ENCODE measurements at regions not wholly inside any gene's neighbourhood (a gene's known extent, or its start where the extent isn't known, plus 50 kb on each side); places are given as distances from the start of the nearest gene placed in this dataset.

DNA sequence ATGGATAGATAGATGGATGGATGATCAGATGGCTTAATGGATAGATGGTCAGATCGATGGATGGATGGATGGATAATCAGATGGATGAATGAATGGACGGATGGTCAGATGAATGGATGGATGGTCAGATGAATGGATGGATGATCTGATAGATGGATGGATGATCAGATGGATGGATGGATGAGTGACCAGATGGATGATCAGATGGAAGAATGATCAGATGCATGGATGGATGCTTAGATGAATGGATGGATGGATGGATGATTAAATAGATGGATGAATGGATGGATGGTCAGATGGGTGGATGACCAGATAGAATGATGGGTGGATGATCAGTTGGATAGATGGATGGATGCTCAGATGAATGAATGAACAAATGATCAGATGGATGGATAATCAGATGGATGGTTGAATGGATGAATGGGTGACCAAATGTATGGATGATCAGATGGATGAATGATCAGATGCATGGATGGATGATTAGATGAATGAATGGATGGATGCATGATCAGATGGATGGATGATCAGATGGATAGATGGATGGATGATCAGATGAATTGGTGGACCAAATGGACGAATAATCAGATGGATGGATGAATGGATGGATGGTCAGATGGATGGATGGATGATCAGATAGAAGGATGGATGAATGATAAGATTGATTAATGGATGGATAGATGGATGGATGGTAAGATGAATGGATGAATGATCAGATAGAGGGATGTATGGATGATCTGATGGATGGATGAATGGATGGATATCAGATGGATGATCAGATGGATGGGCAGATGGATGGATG lies 205.1 kb downstream of the TEX29 start:
- intact Hi-C loops (cut with DNase I) = no loop called here
- Histone ChIP-seq H3K27ac (no peak overlapping the region), H3K36me3 (no peaks in the 10 kb centered on the region), H3K9me3 (no peaks in the 10 kb centered on the region), H3K27me3 (peaks cover 0 to 9% (median 5%) of the 10 kb centered on the region in 9 donors), H3K4me1 (peaks cover 0 to 5% (median 0%) of the 10 kb centered on the region in 12 donors), H3K4me3 (no peak overlapping the region)
- no peak for ATAC-seq
- 65 to 82% (median 69%) methylated on average over 3 of the region's 3 CpGs for WGBS, 4 donors
- no peak for TF ChIP-seq POLR2A (IDR thresholded peaks at IDR 0.05)
- TF ChIP-seq, protein P1, sequence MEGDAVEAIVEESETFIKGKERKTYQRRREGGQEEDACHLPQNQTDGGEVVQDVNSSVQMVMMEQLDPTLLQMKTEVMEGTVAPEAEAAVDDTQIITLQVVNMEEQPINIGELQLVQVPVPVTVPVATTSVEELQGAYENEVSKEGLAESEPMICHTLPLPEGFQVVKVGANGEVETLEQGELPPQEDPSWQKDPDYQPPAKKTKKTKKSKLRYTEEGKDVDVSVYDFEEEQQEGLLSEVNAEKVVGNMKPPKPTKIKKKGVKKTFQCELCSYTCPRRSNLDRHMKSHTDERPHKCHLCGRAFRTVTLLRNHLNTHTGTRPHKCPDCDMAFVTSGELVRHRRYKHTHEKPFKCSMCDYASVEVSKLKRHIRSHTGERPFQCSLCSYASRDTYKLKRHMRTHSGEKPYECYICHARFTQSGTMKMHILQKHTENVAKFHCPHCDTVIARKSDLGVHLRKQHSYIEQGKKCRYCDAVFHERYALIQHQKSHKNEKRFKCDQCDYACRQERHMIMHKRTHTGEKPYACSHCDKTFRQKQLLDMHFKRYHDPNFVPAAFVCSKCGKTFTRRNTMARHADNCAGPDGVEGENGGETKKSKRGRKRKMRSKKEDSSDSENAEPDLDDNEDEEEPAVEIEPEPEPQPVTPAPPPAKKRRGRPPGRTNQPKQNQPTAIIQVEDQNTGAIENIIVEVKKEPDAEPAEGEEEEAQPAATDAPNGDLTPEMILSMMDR (IDR thresholded peaks at IDR 0.05) = no peak
- no peak for DNase-seq

DNA sequence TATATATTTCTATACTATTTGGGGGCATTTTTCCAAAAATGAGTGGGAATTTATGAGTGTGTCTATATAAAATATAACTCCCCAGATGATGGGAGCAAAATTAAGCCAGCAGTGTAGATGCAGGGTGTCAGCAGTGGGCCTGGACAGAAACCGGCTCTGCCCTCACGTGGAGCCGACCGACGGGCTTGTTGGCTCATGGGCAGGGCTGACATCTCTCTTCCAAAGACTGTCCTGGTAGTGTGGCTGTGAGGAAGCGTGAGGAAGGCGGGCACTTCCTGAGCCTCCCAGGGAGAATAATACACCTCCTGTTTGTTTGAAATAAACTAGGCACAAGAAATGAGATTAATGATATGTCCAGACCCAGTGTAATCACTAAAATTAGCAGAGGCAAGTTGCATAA lies 206.5 kb downstream of the TEX29 start:
- Histone ChIP-seq H3K36me3 (no peaks in the 10 kb centered on the region), H3K9me3 (no peaks in the 10 kb centered on the region), H3K27ac (no peak overlapping the region), H3K4me1 (peaks cover 0 to 5% (median 0%) of the 10 kb centered on the region in 12 donors), H3K4me3 (no peak overlapping the region), H3K27me3 (peaks cover 0 to 23% (median 7%) of the 10 kb centered on the region in 9 donors)
- intact Hi-C loops (cut with DNase I) = no loop called here
- no peak for DNase-seq
- TF ChIP-seq, protein P1 (IDR thresholded peaks at IDR 0.05) = no peak
- TF ChIP-seq POLR2A (IDR thresholded peaks at IDR 0.05) = no peak
- 48 to 59% (median 51%) methylated on average over 7 of the region's 7 CpGs for WGBS, 4 donors
- no peak for ATAC-seq

DNA sequence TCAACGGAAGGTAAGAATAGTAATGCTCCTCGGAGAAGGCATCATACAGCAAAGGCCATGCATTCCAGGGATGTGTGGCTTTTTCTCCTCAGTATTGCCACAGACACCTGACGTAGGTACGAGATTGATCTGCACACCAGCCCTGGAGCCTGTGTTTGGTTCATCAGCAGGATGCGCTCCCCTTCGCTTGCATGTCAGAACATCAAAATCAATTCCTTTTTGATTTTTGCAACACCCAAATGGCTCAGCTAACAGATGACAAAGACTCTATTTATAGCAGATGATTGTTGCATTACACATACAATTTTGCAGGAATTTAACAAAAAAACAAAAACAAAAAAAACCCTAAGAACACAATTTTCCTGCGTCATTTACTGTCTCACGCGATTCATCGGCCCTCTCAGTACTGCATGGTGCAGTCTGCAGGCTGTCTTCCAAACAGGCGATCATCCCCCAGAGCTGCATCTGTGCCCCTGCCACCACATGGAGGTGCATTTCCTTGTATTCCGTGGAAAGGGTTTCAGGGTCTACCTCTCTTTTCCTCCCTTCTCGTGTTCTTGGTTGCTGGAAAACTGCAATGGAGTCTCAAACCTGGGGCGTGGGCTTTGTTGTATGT lies 207.3 kb downstream of the TEX29 start:
- H3K27me3 ChIP-seq = peaks cover 0 to 30% (median 9%) of the 10 kb centered on the region in 9 donors
- 71 to 83% (median 73%) methylated on average over 14 of the region's 14 CpGs for WGBS, 4 donors
- TF ChIP-seq, protein P1 (IDR thresholded peaks at IDR 0.05) = no peak
- no peak for TF ChIP-seq POLR2A (IDR thresholded peaks at IDR 0.05)

DNA sequence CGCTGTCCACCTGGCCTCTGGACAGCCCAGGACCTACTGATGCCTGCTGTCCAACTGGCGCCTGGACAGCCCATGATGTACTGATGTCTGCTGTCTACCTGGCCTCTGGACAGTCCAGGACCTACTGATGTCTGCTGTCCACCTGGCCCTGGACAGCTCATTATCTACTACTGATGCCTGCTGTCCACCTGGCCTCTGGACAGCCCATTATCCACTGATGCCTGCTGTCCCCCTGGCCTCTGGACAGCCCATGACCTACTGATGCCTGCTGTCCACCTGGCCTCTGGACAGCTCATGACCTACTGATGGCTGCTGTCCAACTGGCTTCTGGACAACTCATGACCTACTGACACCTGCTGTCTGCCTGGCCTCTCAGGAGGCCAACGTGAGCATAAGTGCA lies 208.1 kb downstream of the TEX29 start:
- intact Hi-C loops (cut with DNase I) = no loop called here
- Histone ChIP-seq H3K27ac (no peak overlapping the region), H3K4me3 (no peak overlapping the region), H3K4me1 (peaks cover 0 to 5% (median 0%) of the 10 kb centered on the region in 12 donors), H3K36me3 (no peaks in the 10 kb centered on the region), H3K9me3 (no peaks in the 10 kb centered on the region), H3K27me3 (peaks cover 0 to 38% (median 9%) of the 10 kb centered on the region in 9 donors)
- 89 to 96% (median 92%) methylated on average over 3 of the region's 3 CpGs for WGBS, 4 donors
- ATAC-seq = peak in 1 of 4 donors; percentile 42
- TF ChIP-seq, protein P1 (IDR thresholded peaks at IDR 0.05) = no peak
- no peak for TF ChIP-seq POLR2A (IDR thresholded peaks at IDR 0.05)
- no peak for DNase-seq

More for the DNA sequence above, 207.3 kb downstream of the TEX29 start:
- H3K9me3 ChIP-seq = no peaks in the 10 kb centered on the region
- DNase-seq = no peak
- H3K4me1 ChIP-seq = peaks cover 0 to 5% (median 0%) of the 10 kb centered on the region in 12 donors
- H3K27ac ChIP-seq = no peak overlapping the region
- no peaks in the 10 kb centered on the region for H3K36me3 ChIP-seq
- intact Hi-C loops (cut with DNase I) = no loop called here
- H3K4me3 ChIP-seq = no peak overlapping the region
- ATAC-seq = no peak
